ENCODE measurements at regions not wholly inside any gene's neighbourhood (a gene's known extent, or its start where the extent isn't known, plus 50 kb on each side); places are given as distances from the start of the nearest gene placed in this dataset.

- TF ChIP-seq CTCF (conservative IDR thresholded peaks at IDR 0.05; ENCODE audit: low read depth in 2 of 2) (no peak), REST (IDR thresholded peaks at IDR 0.05; ENCODE audit: unreplicated experiment) (no peak), EZH2phosphoT487 (IDR thresholded peaks at IDR 0.05; ENCODE audit: unreplicated experiment) (no peak)
Measured at GRCh38 chr14:84490081-84490480, 1039.9 kb upstream of the FLRT2 start (continued).

GRCh38 chr14:84492685-84493084 is 1037.3 kb upstream of the FLRT2 start:
- no peak overlapping the region for H2AFZ ChIP-seq
- Mint-ChIP-seq H3K4me1 (no peaks in the 10 kb centered on the region), H3K27me3 (ENCODE audit: insufficient read depth, low read depth, poor library complexity) (peaks cover 2% of the 10 kb centered on the region), H3K27ac (no peak overlapping the region), H3K9me3 (peaks cover 3% of the 10 kb centered on the region; the same call in 1 of the 3 replicates), H3K4me3 (no peak overlapping the region), H3K36me3 (ENCODE audit: low read depth) (peaks cover 9% of the 10 kb centered on the region; the same call in 2 of the 3 replicates)
- H4K20me1 ChIP-seq (replicated peaks; ENCODE audit: insufficient read depth): no peaks in the 10 kb centered on the region
- ATAC-seq (no peak), DNase-seq (ENCODE audit: low spot score) (no peak)
- H3K4me3 ChIP-seq: no peak overlapping the region
- no peak overlapping the region for H3K4me2 ChIP-seq
- H3K36me3 ChIP-seq (ENCODE audit: insufficient read depth): no peaks in the 10 kb centered on the region
- peaks cover 18% of the 10 kb centered on the region for H3K9me2 ChIP-seq (ENCODE audit: insufficient read depth)
- H3K79me2 ChIP-seq (replicated peaks; ENCODE audit: insufficient read depth): no peaks in the 10 kb centered on the region
- H3K4me1 ChIP-seq (ENCODE audit: insufficient read depth): no peaks in the 10 kb centered on the region
- H3K27ac ChIP-seq (ENCODE audit: low read depth): no peak overlapping the region
- H3K27me3 ChIP-seq (ENCODE audit: insufficient read depth): no peaks in the 10 kb centered on the region
- no peak for TF ChIP-seq ZNF114 (CRISPR knock-in tag; IDR thresholded peaks at IDR 0.05)
- no peaks in the 10 kb centered on the region for H3F3A ChIP-seq (replicated peaks; ENCODE audit: low read depth)

- peak; percentile 41 to 69 for TF ChIP-seq CTCF (conservative IDR thresholded peaks at IDR 0.05; ENCODE audit: low read depth in 2 of 2)
- no peak for TF ChIP-seq ZNF331 (CRISPR knock-in tag; IDR thresholded peaks at IDR 0.05; ENCODE audit: low read depth)
- TF ChIP-seq ETS1 (IDR thresholded peaks at IDR 0.05): no peak
- Mint-ChIP-seq H3K27ac (no peak overlapping the region; the same call in 1 of the 2 replicates), H3K4me1 (no peaks in the 10 kb centered on the region; the same call in 2 of the 3 replicates), H3K4me3 (no peak overlapping the region), H3K36me3 (ENCODE audit: low read depth) (peaks cover 9% of the 10 kb centered on the region; the same call in 2 of the 3 replicates), H3K27me3 (ENCODE audit: insufficient read depth, low read depth, poor library complexity) (peaks cover 2% of the 10 kb centered on the region), H3K9me3 (peaks cover 3% of the 10 kb centered on the region; the same call in 1 of the 3 replicates)
- H3K4me3 ChIP-seq: no peak overlapping the region
- peaks cover 18% of the 10 kb centered on the region for H3K9me2 ChIP-seq (ENCODE audit: insufficient read depth)
- no peaks in the 10 kb centered on the region for H3F3A ChIP-seq (replicated peaks; ENCODE audit: low read depth)
- no peaks in the 10 kb centered on the region for H3K27me3 ChIP-seq (ENCODE audit: insufficient read depth)
- ATAC-seq: no peak
- H3K4me1 ChIP-seq (ENCODE audit: insufficient read depth): no peaks in the 10 kb centered on the region; the same call in 1 of the 2 replicates
- no peak overlapping the region; the same call in 1 of the 2 replicates for H2AFZ ChIP-seq
- no peaks in the 10 kb centered on the region for H3K79me2 ChIP-seq (replicated peaks; ENCODE audit: insufficient read depth)
- no peak overlapping the region for H3K4me2 ChIP-seq
- DNase-seq (ENCODE audit: low spot score): peak; percentile 31
- no peak overlapping the region for H3K27ac ChIP-seq (ENCODE audit: low read depth)
- no peaks in the 10 kb centered on the region for H3K36me3 ChIP-seq (ENCODE audit: insufficient read depth)
- H4K20me1 ChIP-seq (replicated peaks; ENCODE audit: insufficient read depth): no peaks in the 10 kb centered on the region
Measured at GRCh38 chr14:84493779-84494178, 1036.2 kb upstream of the FLRT2 start.

All from GM23338 (cell line).